ENCODE measurements at regions not wholly inside any gene's neighbourhood (a gene's known extent, or its start where the extent isn't known, plus 50 kb on each side); places are given as distances from the start of the nearest gene placed in this dataset.
"Not testable (repeated sequence)": the region's sequence is repeated elsewhere in the genome, so short reads cannot be mapped to it uniquely, and the experiment has no call there.

DNA sequence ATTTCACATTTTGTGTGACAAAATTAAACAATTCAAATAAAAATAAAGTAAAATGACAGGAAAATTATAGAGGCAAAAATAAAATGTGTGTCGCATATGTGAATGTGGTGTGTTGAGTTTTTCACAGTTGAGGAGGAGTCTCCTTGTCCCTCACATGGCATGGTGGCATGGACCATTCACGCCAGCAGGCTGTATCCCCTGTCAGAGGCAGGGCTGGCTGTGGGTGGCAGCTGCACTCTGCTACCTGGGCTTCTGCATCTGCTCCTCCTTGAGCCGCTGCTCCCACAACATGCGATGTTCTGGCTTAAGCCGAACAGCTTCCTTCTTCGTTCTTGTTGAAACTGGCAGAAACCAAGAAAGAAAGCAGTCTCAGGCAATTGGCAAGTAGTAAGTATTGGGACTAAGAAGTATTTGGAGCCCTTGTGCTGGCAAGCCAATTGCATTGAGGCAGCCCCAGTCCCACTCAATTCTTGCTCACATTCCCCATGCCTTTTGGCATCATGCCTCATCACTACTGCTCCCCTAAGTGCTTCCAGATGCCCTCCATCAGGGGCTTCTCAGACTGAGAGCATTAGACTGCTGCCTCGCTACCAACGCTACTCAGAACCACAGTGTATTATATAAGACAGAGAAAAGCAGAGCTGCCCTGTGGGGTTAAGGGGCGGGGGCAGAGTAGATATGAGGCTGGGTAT, 177.9 kb upstream of the NABP1 start:
- no peaks in the 10 kb centered on the region for H3K9me3 ChIP-seq
- H3K4me3 ChIP-seq = no peak overlapping the region
- TF ChIP-seq CTCF (IDR thresholded peaks at IDR 0.05) = no peak
- TF ChIP-seq POLR2A (IDR thresholded peaks at IDR 0.05) = no peak
- no peaks in the 10 kb centered on the region for H3K4me1 ChIP-seq
- no peaks in the 10 kb centered on the region for H3K27me3 ChIP-seq
- H3K36me3 ChIP-seq = no peaks in the 10 kb centered on the region
- intact Hi-C loops (cut with DNase I; ENCODE audit: low total_unique reads) = loop anchor here (10.0 kb wide), 1 partner anchor 265 kb away; no protein-coding TSS in a partner anchor
- H3K27ac ChIP-seq = no peak overlapping the region
- DNase-seq = no peak

- Histone ChIP-seq H3K4me1 (no peaks in the 10 kb centered on the region), H3K4me3 (no peak overlapping the region), H3K36me3 (no peaks in the 10 kb centered on the region), H3K9me3 (no peaks in the 10 kb centered on the region), H3K27me3 (no peaks in the 10 kb centered on the region), H3K27ac (no peak overlapping the region)
- DNase-seq = no peak
- TF ChIP-seq POLR2A (IDR thresholded peaks at IDR 0.05) = no peak
- TF ChIP-seq CTCF (IDR thresholded peaks at IDR 0.05) = no peak
- intact Hi-C loops (cut with DNase I; ENCODE audit: low total_unique reads) = loop anchor here (10.0 kb wide), 1 partner anchor 266 kb away; no protein-coding TSS in a partner anchor
Measured at GRCh38 chr2:191500566-191500883, 177.4 kb upstream of the NABP1 start.

- intact Hi-C loops (cut with DNase I; ENCODE audit: low total_unique reads) = loop anchor here (10.0 kb wide), 1 partner anchor 266 kb away; no protein-coding TSS in a partner anchor
Measured at GRCh38 chr2:191500884-191501560, 176.9 kb upstream of the NABP1 start.

GRCh38 chr2:191501561-191502168, 176.3 kb upstream of the NABP1 start:
- Histone ChIP-seq H3K36me3 (no peaks in the 10 kb centered on the region), H3K27me3 (no peaks in the 10 kb centered on the region), H3K4me1 (no peaks in the 10 kb centered on the region), H3K9me3 (no peaks in the 10 kb centered on the region), H3K27ac (peak overlapping the region in 1 of 2 donors; percentile 32), H3K4me3 (no peak overlapping the region)
- no peak for DNase-seq
- intact Hi-C loops (cut with DNase I; ENCODE audit: low total_unique reads) = loop anchor here (10.0 kb wide), 1 partner anchor 267 kb away; no protein-coding TSS in a partner anchor
- TF ChIP-seq CTCF (IDR thresholded peaks at IDR 0.05) (peak; percentile 46 to 72 (median 58)), POLR2A (IDR thresholded peaks at IDR 0.05) (no peak)

More at GRCh38 chr2:191500884-191501560, 176.9 kb upstream of the NABP1 start:
- H3K27ac ChIP-seq = peak overlapping the region in 1 of 2 donors; percentile 32
- H3K9me3 ChIP-seq = no peaks in the 10 kb centered on the region
- no peak for TF ChIP-seq CTCF (IDR thresholded peaks at IDR 0.05)
- TF ChIP-seq POLR2A (IDR thresholded peaks at IDR 0.05) = no peak
- H3K27me3 ChIP-seq = no peaks in the 10 kb centered on the region
- no peak overlapping the region for H3K4me3 ChIP-seq
- H3K36me3 ChIP-seq = no peaks in the 10 kb centered on the region
- H3K4me1 ChIP-seq = no peaks in the 10 kb centered on the region
- DNase-seq = no peak

DNA sequence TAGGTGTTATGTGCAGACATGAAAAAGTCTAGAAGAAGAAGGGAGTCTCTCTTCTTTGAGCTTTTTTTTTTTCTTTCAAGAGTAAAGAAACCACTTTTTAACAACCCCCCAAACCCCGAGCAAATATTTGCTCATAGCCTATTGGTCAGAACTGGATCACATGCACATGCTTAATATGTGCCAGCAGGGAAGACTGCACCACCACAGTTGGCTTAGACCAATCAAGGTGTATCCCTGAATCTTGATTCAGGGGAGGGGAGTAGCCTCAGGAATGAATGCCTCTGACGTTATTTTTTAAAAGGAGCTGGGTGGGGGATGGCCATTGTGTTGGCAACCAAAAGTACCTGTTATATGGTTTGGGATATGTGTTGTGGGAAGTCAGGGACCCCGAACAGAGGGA, 171.4 kb upstream of the NABP1 start:
- TF ChIP-seq POLR2A (IDR thresholded peaks at IDR 0.05) (no peak), CTCF (IDR thresholded peaks at IDR 0.05) (no peak)
- H3K4me3 ChIP-seq = no peak overlapping the region
- intact Hi-C loops (cut with DNase I; ENCODE audit: low total_unique reads) = loop anchor here (10.0 kb wide), 1 partner anchor 272 kb away; no protein-coding TSS in a partner anchor
- no peaks in the 10 kb centered on the region for H3K9me3 ChIP-seq
- H3K4me1 ChIP-seq = no peaks in the 10 kb centered on the region
- DNase-seq = no peak
- H3K27me3 ChIP-seq = no peaks in the 10 kb centered on the region
- no peak overlapping the region for H3K27ac ChIP-seq
- no peaks in the 10 kb centered on the region for H3K36me3 ChIP-seq

GRCh38 chr2:191507252-191507853, 170.6 kb upstream of the NABP1 start:
- not testable (repeated sequence) for DNase-seq, H3K4me1 ChIP-seq, H3K36me3 ChIP-seq, H3K4me3 ChIP-seq, H3K27ac ChIP-seq, H3K27me3 ChIP-seq, H3K9me3 ChIP-seq
- intact Hi-C loops (cut with DNase I; ENCODE audit: low total_unique reads) = loop anchor here (10.0 kb wide), 1 partner anchor 273 kb away; no protein-coding TSS in a partner anchor
